Neuronal stem cell (in vitro differentiated cells): ENCODE measurements at regions not wholly inside any gene's neighbourhood (a gene's known extent, or its start where the extent isn't known, plus 50 kb on each side); places are given as distances from the start of the nearest gene placed in this dataset.

Experiments used
- DNase-seq: peaks from one replicate; pipeline ENCODE4 v3.0.0-alpha.2; 2013; ENCODE audit warnings: low spot score
- H2AFZ ChIP-seq: one replicate; pipeline ENCODE4 v1.6.1; 2013; ENCODE audit warnings: mild to moderate bottlenecking, low read length, inconsistent platforms
- H2AK5ac ChIP-seq: 2 replicates; pipeline ENCODE4 v1.6.1; 2013; ENCODE audit warnings: low read depth, mild to moderate bottlenecking, inconsistent platforms, low read length, moderate library complexity, mixed read lengths
- H2BK120ac ChIP-seq: 2 replicates; pipeline ENCODE4 v1.6.1; 2013; ENCODE audit warnings: low read depth, mild to moderate bottlenecking, inconsistent platforms, low read length, moderate library complexity, mixed read lengths
- H2BK12ac ChIP-seq: one replicate; pipeline ENCODE4 v1.6.1; 2013; ENCODE audit warnings: low read length, inconsistent platforms
- H2BK15ac ChIP-seq: 2 replicates; pipeline ENCODE4 v1.6.1; 2013; ENCODE audit warnings: mild to moderate bottlenecking, low read length, inconsistent platforms, mixed read lengths
- H2BK5ac ChIP-seq: one replicate; pipeline ENCODE4 v1.6.1; 2013; ENCODE audit warnings: inconsistent platforms, mild to moderate bottlenecking, low read length, moderate library complexity
- H3K14ac ChIP-seq: one replicate; pipeline ENCODE4 v1.6.1; 2013; ENCODE audit warnings: low read length, inconsistent platforms
- H3K18ac ChIP-seq: 2 replicates; pipeline ENCODE4 v1.6.1; 2013; ENCODE audit warnings: low read length, inconsistent platforms
- H3K23ac ChIP-seq: 2 replicates; pipeline ENCODE4 v1.6.1; 2013; ENCODE audit warnings: low read depth, mild to moderate bottlenecking, mixed read lengths, low read length, inconsistent platforms; ENCODE audit not compliant: poor library complexity
- H3K27ac ChIP-seq: replicated peaks from 3 replicates; pipeline ENCODE4 v1.5.1; 2013; ENCODE audit warnings: low read length, inconsistent platforms
- H3K27me3 ChIP-seq, 3 experiments: 2 replicates each; pipeline ENCODE4 v1.6.1; 2013; ENCODE audit warnings: low read length in 3 of 3, mild to moderate bottlenecking in 2 of 3, inconsistent platforms in 1 of 3, low read depth in 1 of 3, mixed read lengths in 1 of 3, moderate library complexity in 1 of 3; ENCODE audit not compliant: control insufficient read depth in 3 of 3, insufficient read depth in 3 of 3
- H3K36me3 ChIP-seq, 2 donors: replicated peaks in 1 of 2; 2 replicates each; pipeline ENCODE4 v1.6.1; 2013; ENCODE audit warnings: low read length in 2 of 2; ENCODE audit not compliant: control insufficient read depth in 2 of 2, insufficient read depth in 2 of 2
- H3K4ac ChIP-seq: 2 replicates; pipeline ENCODE4 v1.6.1; 2013; ENCODE audit warnings: inconsistent platforms, mild to moderate bottlenecking, low read length, moderate library complexity
- H3K4me1 ChIP-seq, 2 donors: 1 replicate in 1 of 2; 2 replicates in 1 of 2; pipeline ENCODE4 v1.6.1; 2013; ENCODE audit warnings: low read length in 2 of 2, low read depth in 1 of 2; ENCODE audit not compliant: control insufficient read depth in 2 of 2, insufficient read depth in 1 of 2
- H3K4me2 ChIP-seq: one replicate; pipeline ENCODE4 v1.6.1; 2013; ENCODE audit warnings: mild to moderate bottlenecking, low read length, inconsistent platforms; ENCODE audit not compliant: insufficient read depth, poor library complexity, severe bottlenecking
- H3K4me3 ChIP-seq, 2 donors: 2 replicates each; pipeline ENCODE4 v1.5.1; 2013; ENCODE audit warnings: low read length in 2 of 2, mild to moderate bottlenecking in 2 of 2, inconsistent platforms in 1 of 2, moderate library complexity in 1 of 2
- H3K79me1 ChIP-seq: one replicate; pipeline ENCODE4 v1.6.1; 2013; ENCODE audit warnings: low read depth, mild to moderate bottlenecking, inconsistent platforms, low read length, moderate library complexity
- H3K9ac ChIP-seq: one replicate; pipeline ENCODE4 v1.6.1; 2013; ENCODE audit warnings: mild to moderate bottlenecking, low read depth, low read length, inconsistent platforms; ENCODE audit not compliant: poor library complexity
- H3K9me3 ChIP-seq, 2 donors: replicated peaks in 1 of 2; 2 replicates each; pipeline versions ENCODE3 to v1.6.1; 2013; ENCODE audit warnings: low read length in 2 of 2, mild to moderate bottlenecking in 2 of 2, inconsistent platforms in 1 of 2, low read depth in 1 of 2, mixed read lengths in 1 of 2, moderate library complexity in 1 of 2; ENCODE audit not compliant: control insufficient read depth in 2 of 2, insufficient read depth in 1 of 2
- H4K8ac ChIP-seq: one replicate; pipeline ENCODE4 v1.6.1; 2013; ENCODE audit warnings: low read depth, mild to moderate bottlenecking, inconsistent platforms, low read length, moderate library complexity
- H4K91ac ChIP-seq: one replicate; pipeline ENCODE4 v1.6.1; 2013; ENCODE audit warnings: low read length, low read depth, mild to moderate bottlenecking, inconsistent platforms; ENCODE audit not compliant: poor library complexity
- WGBS, 2 donors: extraction: QIAGEN DNeasy Blood & Tissue Kit; methylation state at CpG; one replicate each; pipeline ENCODE4 v1.1.7; 2013; ENCODE audit warnings: missing lambda C conversion rate in 2 of 2, mixed read lengths in 1 of 2; ENCODE audit not compliant: insufficient read length in 2 of 2, insufficient replicate concordance in 1 of 2; ENCODE audit errors: extremely low coverage in 2 of 2; 5-methylcytosine and 5-hydroxymethylcytosine counted together

DNA sequence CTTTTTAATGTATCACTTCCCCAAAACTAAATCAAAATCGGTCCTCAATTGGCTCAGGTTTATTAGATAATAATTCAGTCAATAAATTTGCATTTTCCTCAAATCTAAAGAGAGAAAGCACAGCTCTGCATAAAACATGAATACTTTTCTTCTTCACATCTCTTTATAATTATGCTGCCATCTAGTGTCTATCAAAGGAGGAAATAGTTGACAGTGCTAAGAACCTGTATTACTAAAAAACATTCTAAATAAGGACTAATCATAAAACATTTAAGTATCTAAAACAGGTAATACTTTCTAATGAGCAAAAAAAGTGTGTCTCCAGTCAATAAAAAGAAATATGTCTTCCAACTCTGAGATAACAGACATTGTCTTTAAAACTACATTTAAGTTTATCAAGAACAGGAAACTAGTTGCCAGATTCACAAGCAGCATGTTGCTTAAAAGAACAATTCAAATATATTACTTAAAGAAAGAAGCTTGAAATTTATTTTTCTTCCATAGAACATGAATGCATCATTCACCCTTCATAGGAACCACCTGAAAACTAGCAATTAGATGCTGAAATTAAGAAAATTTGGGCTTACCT, 56.5 kb upstream of the DST start:
- Histone ChIP-seq H3K18ac (no peak overlapping the region), H3K9me3 (peaks cover 0 to 6% of the 10 kb centered on the region in 2 donors), H2BK5ac (no peak overlapping the region), H3K4me1 (peaks cover 2 to 5% of the 10 kb centered on the region in 2 donors), H3K27ac (no peak overlapping the region), H4K91ac (no peak overlapping the region), H3K79me1 (no peaks in the 10 kb centered on the region), H4K8ac (no peak overlapping the region), H3K23ac (no peak overlapping the region), H3K14ac (no peak overlapping the region), H2AK5ac (no peak overlapping the region), H3K4ac (no peak overlapping the region), H2AFZ (no peak overlapping the region), H2BK120ac (no peak overlapping the region), H3K36me3 (no peaks in the 10 kb centered on the region), H2BK12ac (no peak overlapping the region), H2BK15ac (no peak overlapping the region), H3K4me3 (no peak overlapping the region), H3K9ac (no peak overlapping the region), H3K4me2 (no peak overlapping the region), H3K27me3 (no peaks in the 10 kb centered on the region)
- no peak for DNase-seq
- no CpG with 5 or more reads among the region's 1 CpG for WGBS, 2 donors

DNA sequence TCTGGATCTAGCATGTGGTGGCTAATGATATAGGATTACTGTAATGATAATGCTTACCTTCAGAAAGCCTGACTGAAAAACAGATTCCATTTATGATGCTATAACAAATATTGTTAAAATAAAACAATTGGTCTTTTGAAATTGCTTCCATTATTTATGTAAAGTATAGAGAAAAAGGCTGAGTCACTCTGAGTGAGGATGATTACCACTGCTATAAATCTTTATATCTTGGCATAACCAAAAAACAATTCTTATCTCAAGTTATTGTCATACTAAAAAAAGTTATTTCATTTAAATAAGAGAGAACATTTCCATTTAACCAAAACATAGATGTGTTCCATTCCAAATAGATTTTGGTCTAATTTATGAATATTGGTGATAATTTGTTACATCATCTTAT, 53.0 kb upstream of the DST start:
- Histone ChIP-seq H4K8ac (no peak overlapping the region), H3K9ac (no peak overlapping the region), H3K4me1 (peaks cover 2 to 8% of the 10 kb centered on the region in 2 donors), H3K4ac (no peak overlapping the region), H2AK5ac (no peak overlapping the region), H3K36me3 (no peaks in the 10 kb centered on the region), H3K79me1 (no peaks in the 10 kb centered on the region), H3K4me3 (no peak overlapping the region), H2BK12ac (no peak overlapping the region), H3K9me3 (peaks cover 0 to 6% of the 10 kb centered on the region in 2 donors), H2BK15ac (no peak overlapping the region), H3K23ac (no peak overlapping the region), H3K27ac (no peak overlapping the region), H2BK5ac (no peak overlapping the region), H3K18ac (no peak overlapping the region), H3K4me2 (no peak overlapping the region), H3K14ac (no peak overlapping the region), H3K27me3 (no peaks in the 10 kb centered on the region), H2BK120ac (no peak overlapping the region), H2AFZ (no peak overlapping the region), H4K91ac (no peak overlapping the region)
- no peak for DNase-seq

DNA sequence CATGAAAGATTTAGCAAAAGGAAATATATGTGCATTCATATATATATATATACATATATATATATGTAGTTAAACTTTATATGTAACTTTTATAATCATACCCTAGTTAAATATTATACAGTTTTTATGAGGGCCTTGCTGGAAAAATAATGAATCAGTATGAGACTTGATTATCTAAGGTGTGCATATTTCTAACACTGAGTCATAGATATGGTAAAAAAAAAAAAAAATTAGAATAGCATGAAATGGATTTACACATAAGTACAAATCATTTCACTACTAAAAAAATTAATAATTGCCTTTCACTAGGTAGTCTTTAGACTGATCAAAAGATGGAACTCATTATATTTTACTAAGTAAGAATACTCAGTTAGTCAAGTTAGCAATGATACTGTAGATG, 51.3 kb upstream of the DST start:
- Histone ChIP-seq H3K36me3 (no peaks in the 10 kb centered on the region), H2BK120ac (no peak overlapping the region), H3K27me3 (no peaks in the 10 kb centered on the region), H3K9me3 (no peaks in the 10 kb centered on the region), H2BK5ac (no peak overlapping the region), H3K14ac (no peak overlapping the region), H3K4ac (no peak overlapping the region), H3K4me3 (no peak overlapping the region), H4K91ac (no peak overlapping the region), H2AK5ac (no peak overlapping the region), H3K4me1 (peaks cover 2 to 8% of the 10 kb centered on the region in 2 donors), H2BK12ac (no peak overlapping the region), H2BK15ac (no peak overlapping the region), H3K4me2 (no peak overlapping the region), H3K27ac (no peak overlapping the region), H3K18ac (no peak overlapping the region), H3K23ac (no peak overlapping the region), H4K8ac (no peak overlapping the region), H2AFZ (no peak overlapping the region), H3K9ac (no peak overlapping the region), H3K79me1 (no peaks in the 10 kb centered on the region)
- no peak for DNase-seq

DNA sequence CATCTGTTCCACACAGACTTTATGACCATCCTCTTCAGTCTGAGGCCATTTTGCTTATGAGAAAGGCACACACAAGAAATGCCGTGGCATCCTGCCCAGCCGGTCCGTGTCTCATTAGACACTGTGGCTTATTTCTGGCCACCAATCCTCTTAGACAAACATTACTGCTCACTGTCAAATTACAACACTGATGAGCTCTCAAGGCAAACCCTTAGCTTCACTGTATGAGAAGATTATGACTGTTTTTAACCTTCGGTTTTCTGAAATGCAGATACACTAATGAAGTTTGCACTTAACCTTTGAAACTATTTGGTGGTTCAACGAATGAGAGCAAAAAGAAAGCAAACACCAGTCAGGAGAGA, 50.5 kb upstream of the DST start:
- no CpG with 5 or more reads among the region's 5 CpGs for WGBS, 2 donors
- H3K4ac ChIP-seq = no peak overlapping the region
- no peak overlapping the region for H3K4me2 ChIP-seq
- H2BK15ac ChIP-seq = no peak overlapping the region
- no peaks in the 10 kb centered on the region for H3K9me3 ChIP-seq
- no peak overlapping the region for H3K18ac ChIP-seq
- H3K4me1 ChIP-seq = peaks cover 2 to 8% of the 10 kb centered on the region in 2 donors
- H3K36me3 ChIP-seq = no peaks in the 10 kb centered on the region
- H4K8ac ChIP-seq = no peak overlapping the region
- H2AK5ac ChIP-seq = no peak overlapping the region
- no peak overlapping the region for H3K9ac ChIP-seq
- H3K27me3 ChIP-seq = no peaks in the 10 kb centered on the region
- no peaks in the 10 kb centered on the region for H3K79me1 ChIP-seq
- H3K23ac ChIP-seq = no peak overlapping the region
- no peak overlapping the region for H2AFZ ChIP-seq
- DNase-seq = no peak
- H3K14ac ChIP-seq = no peak overlapping the region
- no peak overlapping the region for H3K27ac ChIP-seq
- H2BK5ac ChIP-seq = no peak overlapping the region
- no peak overlapping the region for H2BK12ac ChIP-seq
- no peak overlapping the region for H2BK120ac ChIP-seq
- no peak overlapping the region for H3K4me3 ChIP-seq
- H4K91ac ChIP-seq = no peak overlapping the region
